HL-60 (cell line): ENCODE measurements at regions not wholly inside any gene's neighbourhood (a gene's known extent, or its start where the extent isn't known, plus 50 kb on each side); places are given as distances from the start of the nearest gene placed in this dataset.

Source experiments
- GABPA ChIP-seq: IDR thresholded peaks from 2 replicates; pipeline ENCODE4 v1.6.1; 2012; ENCODE audit warnings: low read depth
- POLR2AphosphoS5 ChIP-seq: IDR thresholded peaks from 2 replicates; pipeline ENCODE4 v1.6.1; 2012; ENCODE audit warnings: low read depth
- SPI1 ChIP-seq: IDR thresholded peaks from 2 replicates; pipeline ENCODE4 v1.6.1; 2012; ENCODE audit warnings: low read depth, mild to moderate bottlenecking, borderline replicate concordance
- TF ChIP-seq, protein P1 (sequence below): IDR thresholded peaks from one replicate; pipeline ENCODE4 v1.5.1; 2011; ENCODE audit warnings: low read length, control low read depth, inconsistent platforms; ENCODE audit not compliant: insufficient read depth
- TF ChIP-seq, protein P2 (sequence below): IDR thresholded peaks from 2 replicates; pipeline ENCODE4 v1.6.1; 2012; ENCODE audit warnings: low read depth; ENCODE audit not compliant: insufficient replicate concordance

DNA sequence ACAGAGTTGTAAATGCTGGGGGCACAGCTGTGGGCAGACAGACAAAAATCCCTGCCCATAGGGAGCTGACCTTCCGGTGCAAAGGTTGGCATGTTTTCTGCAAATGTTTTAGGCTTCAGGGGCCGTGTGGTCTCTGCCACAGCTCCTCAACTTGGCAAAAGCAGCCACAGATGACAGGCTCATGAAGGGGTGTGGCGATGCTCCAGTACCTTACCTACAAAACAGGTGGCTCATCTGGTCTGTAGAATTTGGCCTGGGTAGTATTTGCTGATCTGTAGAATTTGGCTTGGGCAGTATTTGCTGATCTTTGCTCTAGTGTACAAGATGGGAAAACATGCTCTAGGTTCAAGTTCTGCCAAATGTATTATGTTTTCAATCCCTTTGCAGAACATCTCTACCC is 283.9 kb downstream of the GADD45G start:
- TF ChIP-seq, protein P1, sequence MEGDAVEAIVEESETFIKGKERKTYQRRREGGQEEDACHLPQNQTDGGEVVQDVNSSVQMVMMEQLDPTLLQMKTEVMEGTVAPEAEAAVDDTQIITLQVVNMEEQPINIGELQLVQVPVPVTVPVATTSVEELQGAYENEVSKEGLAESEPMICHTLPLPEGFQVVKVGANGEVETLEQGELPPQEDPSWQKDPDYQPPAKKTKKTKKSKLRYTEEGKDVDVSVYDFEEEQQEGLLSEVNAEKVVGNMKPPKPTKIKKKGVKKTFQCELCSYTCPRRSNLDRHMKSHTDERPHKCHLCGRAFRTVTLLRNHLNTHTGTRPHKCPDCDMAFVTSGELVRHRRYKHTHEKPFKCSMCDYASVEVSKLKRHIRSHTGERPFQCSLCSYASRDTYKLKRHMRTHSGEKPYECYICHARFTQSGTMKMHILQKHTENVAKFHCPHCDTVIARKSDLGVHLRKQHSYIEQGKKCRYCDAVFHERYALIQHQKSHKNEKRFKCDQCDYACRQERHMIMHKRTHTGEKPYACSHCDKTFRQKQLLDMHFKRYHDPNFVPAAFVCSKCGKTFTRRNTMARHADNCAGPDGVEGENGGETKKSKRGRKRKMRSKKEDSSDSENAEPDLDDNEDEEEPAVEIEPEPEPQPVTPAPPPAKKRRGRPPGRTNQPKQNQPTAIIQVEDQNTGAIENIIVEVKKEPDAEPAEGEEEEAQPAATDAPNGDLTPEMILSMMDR: no peak
- no peak for TF ChIP-seq POLR2AphosphoS5
- no peak for TF ChIP-seq GABPA
- TF ChIP-seq SPI1: no peak
- TF ChIP-seq, protein P2, sequence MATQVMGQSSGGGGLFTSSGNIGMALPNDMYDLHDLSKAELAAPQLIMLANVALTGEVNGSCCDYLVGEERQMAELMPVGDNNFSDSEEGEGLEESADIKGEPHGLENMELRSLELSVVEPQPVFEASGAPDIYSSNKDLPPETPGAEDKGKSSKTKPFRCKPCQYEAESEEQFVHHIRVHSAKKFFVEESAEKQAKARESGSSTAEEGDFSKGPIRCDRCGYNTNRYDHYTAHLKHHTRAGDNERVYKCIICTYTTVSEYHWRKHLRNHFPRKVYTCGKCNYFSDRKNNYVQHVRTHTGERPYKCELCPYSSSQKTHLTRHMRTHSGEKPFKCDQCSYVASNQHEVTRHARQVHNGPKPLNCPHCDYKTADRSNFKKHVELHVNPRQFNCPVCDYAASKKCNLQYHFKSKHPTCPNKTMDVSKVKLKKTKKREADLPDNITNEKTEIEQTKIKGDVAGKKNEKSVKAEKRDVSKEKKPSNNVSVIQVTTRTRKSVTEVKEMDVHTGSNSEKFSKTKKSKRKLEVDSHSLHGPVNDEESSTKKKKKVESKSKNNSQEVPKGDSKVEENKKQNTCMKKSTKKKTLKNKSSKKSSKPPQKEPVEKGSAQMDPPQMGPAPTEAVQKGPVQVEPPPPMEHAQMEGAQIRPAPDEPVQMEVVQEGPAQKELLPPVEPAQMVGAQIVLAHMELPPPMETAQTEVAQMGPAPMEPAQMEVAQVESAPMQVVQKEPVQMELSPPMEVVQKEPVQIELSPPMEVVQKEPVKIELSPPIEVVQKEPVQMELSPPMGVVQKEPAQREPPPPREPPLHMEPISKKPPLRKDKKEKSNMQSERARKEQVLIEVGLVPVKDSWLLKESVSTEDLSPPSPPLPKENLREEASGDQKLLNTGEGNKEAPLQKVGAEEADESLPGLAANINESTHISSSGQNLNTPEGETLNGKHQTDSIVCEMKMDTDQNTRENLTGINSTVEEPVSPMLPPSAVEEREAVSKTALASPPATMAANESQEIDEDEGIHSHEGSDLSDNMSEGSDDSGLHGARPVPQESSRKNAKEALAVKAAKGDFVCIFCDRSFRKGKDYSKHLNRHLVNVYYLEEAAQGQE: no peak
